ENCODE measurements at regions not wholly inside any gene's neighbourhood (a gene's known extent, or its start where the extent isn't known, plus 50 kb on each side); places are given as distances from the start of the nearest gene placed in this dataset.

- no peak for DNase-seq
- TF ChIP-seq POLR2A (IDR thresholded peaks at IDR 0.05; ENCODE audit: low read length) (no peak), GATA1 (IDR thresholded peaks at IDR 0.05; ENCODE audit: low read depth, low read length) (no peak)
These were observed 122.9 kb upstream of the ZNF366 start for GRCh38 chr5:72630081-72630480.

DNA sequence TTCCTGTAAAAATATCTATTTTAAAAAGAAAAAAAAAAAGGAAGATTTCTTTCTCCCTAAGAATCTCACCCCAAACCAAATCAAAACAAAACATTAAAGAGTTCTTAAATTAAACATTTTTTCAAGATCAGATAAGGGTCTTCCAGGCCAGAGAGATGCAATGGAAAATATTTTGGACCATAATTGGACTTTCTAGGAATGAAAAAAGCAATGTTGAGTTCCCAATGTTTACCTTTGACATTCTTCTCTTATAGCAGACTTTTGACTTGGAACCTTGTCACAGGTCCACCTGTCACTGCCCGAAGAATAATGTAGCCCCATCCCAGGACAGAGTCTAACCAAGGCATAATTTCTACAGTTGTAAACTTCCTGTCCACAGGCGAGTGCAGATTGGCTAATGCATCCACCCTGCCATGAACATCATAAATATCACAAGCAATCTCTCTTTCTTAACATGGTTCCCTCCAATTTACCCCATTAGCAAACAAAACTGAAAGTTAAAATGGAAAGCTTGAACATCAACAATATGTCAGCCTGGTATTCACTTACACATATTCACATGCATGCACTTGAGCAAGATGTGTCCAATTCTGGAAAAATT, 121.7 kb upstream of the ZNF366 start:
- TF ChIP-seq POLR2A (IDR thresholded peaks at IDR 0.05; ENCODE audit: low read length) (no peak), GATA1 (IDR thresholded peaks at IDR 0.05; ENCODE audit: low read depth, low read length) (no peak)
- DNase-seq = no peak

GRCh38 chr5:72625332-72625731, 118.1 kb upstream of the ZNF366 start:
- no peak for TF ChIP-seq GATA1 (IDR thresholded peaks at IDR 0.05; ENCODE audit: low read depth, low read length)
- no peak for DNase-seq

DNA sequence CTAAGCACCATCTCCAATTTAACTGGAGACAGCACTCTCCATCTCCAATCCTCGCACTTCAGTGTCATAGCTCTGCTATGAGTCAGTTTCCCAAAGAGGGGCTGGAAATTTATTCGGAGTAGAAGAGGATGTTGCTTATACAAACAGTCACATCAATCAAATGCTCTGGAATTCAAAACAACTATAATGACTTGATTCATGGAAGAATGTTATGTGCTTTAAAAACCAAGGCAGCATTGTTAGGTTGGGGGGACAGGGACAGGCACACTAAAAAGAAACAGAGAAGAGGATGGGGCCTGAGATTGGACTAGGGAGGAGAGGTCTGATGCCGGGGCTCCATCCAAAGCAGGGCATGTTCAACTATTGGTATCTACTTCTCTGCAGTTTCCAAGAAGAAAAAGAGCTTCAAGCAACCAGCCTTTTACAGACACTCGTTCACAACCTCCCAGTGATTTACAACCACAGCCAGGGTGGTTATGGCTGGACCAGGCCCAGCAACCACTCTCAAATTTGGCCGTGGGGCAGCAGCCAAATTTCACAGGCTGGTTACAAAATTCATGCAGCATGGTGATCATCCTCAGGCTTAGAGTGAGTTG, 117.5 kb upstream of the ZNF366 start:
- DNase-seq = no peak
- TF ChIP-seq GATA1 (IDR thresholded peaks at IDR 0.05; ENCODE audit: low read depth, low read length) (no peak), POLR2A (IDR thresholded peaks at IDR 0.05; ENCODE audit: low read length) (no peak)

GRCh38 chr5:72623936-72624335, 116.7 kb upstream of the ZNF366 start:
- no peak for DNase-seq
- TF ChIP-seq POLR2A (IDR thresholded peaks at IDR 0.05; ENCODE audit: low read length) (no peak), GATA1 (IDR thresholded peaks at IDR 0.05; ENCODE audit: low read depth, low read length) (no peak)

DNA sequence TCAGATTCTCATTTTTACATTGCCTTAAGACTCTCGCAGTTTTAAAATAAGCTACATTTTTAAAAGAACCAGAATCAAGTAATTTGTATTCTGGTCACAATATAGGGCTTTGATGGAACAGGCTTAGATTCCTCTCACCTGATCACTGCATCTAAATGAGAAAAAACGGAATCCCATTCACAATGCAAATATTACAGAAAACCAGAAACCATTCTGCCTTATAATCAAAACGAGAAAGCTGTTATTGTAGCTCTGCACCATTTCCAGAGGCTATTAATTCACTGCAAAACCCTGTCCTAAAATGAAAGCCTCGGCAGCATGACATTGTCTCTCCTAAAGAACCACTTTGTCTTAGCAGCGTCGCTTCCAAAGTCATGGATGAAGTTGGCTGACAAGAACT, 116.1 kb upstream of the ZNF366 start:
- DNase-seq = no peak
- TF ChIP-seq POLR2A (IDR thresholded peaks at IDR 0.05; ENCODE audit: low read length) = no peak
- TF ChIP-seq GATA1 (IDR thresholded peaks at IDR 0.05; ENCODE audit: low read depth, low read length) = no peak

- TF ChIP-seq POLR2A (IDR thresholded peaks at IDR 0.05; ENCODE audit: low read length) = no peak
- no peak for TF ChIP-seq GATA1 (IDR thresholded peaks at IDR 0.05; ENCODE audit: low read depth, low read length)
- no peak for DNase-seq
These were observed 115.1 kb upstream of the ZNF366 start for GRCh38 chr5:72622170-72622760.

GRCh38 chr5:72621576-72621975, 114.4 kb upstream of the ZNF366 start:
- no peak for DNase-seq
- TF ChIP-seq POLR2A (IDR thresholded peaks at IDR 0.05; ENCODE audit: low read length) = no peak
- no peak for TF ChIP-seq GATA1 (IDR thresholded peaks at IDR 0.05; ENCODE audit: low read depth, low read length)

DNA sequence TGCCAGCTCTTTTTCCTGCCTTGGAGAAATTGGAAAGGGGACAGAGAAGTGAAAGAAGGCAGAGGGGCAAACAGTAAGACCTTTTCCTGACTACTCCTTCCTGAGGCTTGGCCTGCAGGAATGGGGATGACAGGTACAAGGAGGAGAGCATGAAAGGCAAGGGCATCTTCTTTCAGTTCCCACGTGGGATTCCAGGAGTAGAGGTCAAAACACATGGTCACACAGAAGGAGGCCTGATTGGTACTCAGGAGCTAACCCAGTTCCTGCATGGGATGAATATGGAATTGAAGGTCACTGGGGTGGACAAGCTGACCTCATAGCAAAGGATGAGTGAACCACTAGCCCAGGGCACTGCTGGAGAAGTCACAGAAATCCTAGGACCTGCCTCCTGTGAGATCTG, 112.5 kb upstream of the ZNF366 start:
- TF ChIP-seq GATA1 (IDR thresholded peaks at IDR 0.05; ENCODE audit: low read depth, low read length) = no peak
- TF ChIP-seq POLR2A (IDR thresholded peaks at IDR 0.05; ENCODE audit: low read length) = no peak
- no peak for DNase-seq

- TF ChIP-seq GATA1 (IDR thresholded peaks at IDR 0.05; ENCODE audit: low read depth, low read length) = no peak
- no peak for TF ChIP-seq POLR2A (IDR thresholded peaks at IDR 0.05; ENCODE audit: low read length)
These were observed 112.0 kb upstream of the ZNF366 start for GRCh38 chr5:72619251-72619650.

DNA sequence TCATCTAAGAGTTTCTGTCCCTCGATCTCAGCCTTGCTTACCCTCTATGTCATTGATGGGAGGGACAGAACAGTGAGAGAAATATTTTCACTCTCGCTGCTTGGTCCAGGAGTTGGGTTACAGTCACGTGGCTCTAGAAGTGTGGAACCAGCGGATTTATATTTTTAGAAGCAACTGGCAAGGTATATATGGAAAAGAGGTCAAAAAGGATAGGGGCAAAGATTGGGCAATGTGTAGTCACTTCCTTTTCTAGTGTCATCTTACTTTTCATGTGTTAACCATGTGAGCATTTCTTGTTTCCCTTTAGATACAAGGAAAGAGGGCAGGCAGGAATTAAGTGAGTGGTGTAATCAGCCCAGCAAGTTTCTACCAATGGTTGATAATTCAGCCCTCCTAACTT, 111.5 kb upstream of the ZNF366 start:
- DNase-seq = no peak
- TF ChIP-seq POLR2A (IDR thresholded peaks at IDR 0.05; ENCODE audit: low read length) = no peak
- no peak for TF ChIP-seq GATA1 (IDR thresholded peaks at IDR 0.05; ENCODE audit: low read depth, low read length)

More at GRCh38 chr5:72619251-72619650, 112.0 kb upstream of the ZNF366 start:
- DNase-seq = no peak

- DNase-seq = no peak
- TF ChIP-seq GATA1 (IDR thresholded peaks at IDR 0.05; ENCODE audit: low read depth, low read length) (no peak), POLR2A (IDR thresholded peaks at IDR 0.05; ENCODE audit: low read length) (no peak)
These were observed 107.9 kb upstream of the ZNF366 start for GRCh38 chr5:72615061-72615460.

GRCh38 chr5:72613515-72613914, 106.3 kb upstream of the ZNF366 start:
- no peak for DNase-seq
- no peak for TF ChIP-seq GATA1 (IDR thresholded peaks at IDR 0.05; ENCODE audit: low read depth, low read length)
- TF ChIP-seq POLR2A (IDR thresholded peaks at IDR 0.05; ENCODE audit: low read length) = no peak

GRCh38 chr5:72612810-72613209, 105.6 kb upstream of the ZNF366 start:
- TF ChIP-seq POLR2A (IDR thresholded peaks at IDR 0.05; ENCODE audit: low read length) = no peak
- no peak for TF ChIP-seq GATA1 (IDR thresholded peaks at IDR 0.05; ENCODE audit: low read depth, low read length)
- no peak for DNase-seq

- TF ChIP-seq GATA1 (IDR thresholded peaks at IDR 0.05; ENCODE audit: low read depth, low read length) (no peak), POLR2A (IDR thresholded peaks at IDR 0.05; ENCODE audit: low read length) (no peak)
- peak; percentile 63 to 73 for DNase-seq
These were observed 104.0 kb upstream of the ZNF366 start for GRCh38 chr5:72611118-72611730.
